ENCODE measurements at regions not wholly inside any gene's neighbourhood (a gene's known extent, or its start where the extent isn't known, plus 50 kb on each side); places are given as distances from the start of the nearest gene placed in this dataset.

- DNase-seq, result no peak
Observed at GRCh38 chr10:4373098-4373497, 452.9 kb upstream of the AKR1E2 start.

- no peak for DNase-seq
Observed at GRCh38 chr10:4372601-4373000, 453.4 kb upstream of the AKR1E2 start.

GRCh38 chr10:4371691-4372295 lies 454.2 kb upstream of the AKR1E2 start:
- DNase-seq, result no peak

- no peak for DNase-seq
Observed at GRCh38 chr10:4370376-4370775, 455.6 kb upstream of the AKR1E2 start.

GRCh38 chr10:4361581-4361980 lies 464.4 kb upstream of the AKR1E2 start:
- no peak for DNase-seq

- DNase-seq, result no peak
Observed at GRCh38 chr10:4359003-4359402, 467.0 kb upstream of the AKR1E2 start.

GRCh38 chr10:4357911-4358310 lies 468.1 kb upstream of the AKR1E2 start:
- DNase-seq, result no peak

GRCh38 chr10:4355350-4355749 lies 470.7 kb upstream of the AKR1E2 start:
- DNase-seq, result no peak

GRCh38 chr10:4354382-4354812 lies 471.6 kb upstream of the AKR1E2 start:
- no peak for DNase-seq

GRCh38 chr10:4353964-4354363 lies 472.0 kb upstream of the AKR1E2 start:
- no peak for DNase-seq

GRCh38 chr10:4353059-4353655 lies 472.9 kb upstream of the AKR1E2 start:
- DNase-seq, result no peak

GRCh38 chr10:4352414-4352961 lies 473.5 kb upstream of the AKR1E2 start:
- DNase-seq, result no peak

- DNase-seq, result no peak
Observed at GRCh38 chr10:4351723-4352413, 474.1 kb upstream of the AKR1E2 start.

- DNase-seq, result no peak
Observed at GRCh38 chr10:4347397-4347796, 478.6 kb upstream of the AKR1E2 start.

- DNase-seq, result no peak
Observed at GRCh38 chr10:4345877-4346646, 479.9 kb upstream of the AKR1E2 start.

GRCh38 chr10:4344492-4344994 lies 481.5 kb upstream of the AKR1E2 start:
- DNase-seq, result no peak

GRCh38 chr10:4343873-4344272 lies 482.1 kb upstream of the AKR1E2 start:
- DNase-seq, result no peak

GRCh38 chr10:4343091-4343490 lies 482.9 kb upstream of the AKR1E2 start:
- no peak for DNase-seq

GRCh38 chr10:4338768-4339167 lies 487.2 kb upstream of the AKR1E2 start:
- no peak for DNase-seq

GRCh38 chr10:4337563-4337962 lies 488.4 kb upstream of the AKR1E2 start:
- no peak for DNase-seq

GRCh38 chr10:4334871-4335270 lies 491.1 kb upstream of the AKR1E2 start:
- DNase-seq, result no peak

- DNase-seq, result no peak
Observed at GRCh38 chr10:4334015-4334414, 492.0 kb upstream of the AKR1E2 start.

- no peak for DNase-seq
Observed at GRCh38 chr10:4333459-4333894, 492.5 kb upstream of the AKR1E2 start.
